HG02981 (cell line): ENCODE measurements at regions not wholly inside any gene's neighbourhood (a gene's known extent, or its start where the extent isn't known, plus 50 kb on each side); places are given as distances from the start of the nearest gene placed in this dataset.
"Not testable (repeated sequence)": the region's sequence is repeated elsewhere in the genome, so short reads cannot be mapped to it uniquely, and the experiment has no call there.

Source experiments
- ATAC-seq: cut with Tn5 transposase; IDR thresholded peaks from one replicate; pipeline ENCODE4 v1.9.1; 2021; ENCODE audit warnings: mild to moderate bottlenecking, moderate library complexity; ENCODE audit not compliant: unreplicated experiment

DNA sequence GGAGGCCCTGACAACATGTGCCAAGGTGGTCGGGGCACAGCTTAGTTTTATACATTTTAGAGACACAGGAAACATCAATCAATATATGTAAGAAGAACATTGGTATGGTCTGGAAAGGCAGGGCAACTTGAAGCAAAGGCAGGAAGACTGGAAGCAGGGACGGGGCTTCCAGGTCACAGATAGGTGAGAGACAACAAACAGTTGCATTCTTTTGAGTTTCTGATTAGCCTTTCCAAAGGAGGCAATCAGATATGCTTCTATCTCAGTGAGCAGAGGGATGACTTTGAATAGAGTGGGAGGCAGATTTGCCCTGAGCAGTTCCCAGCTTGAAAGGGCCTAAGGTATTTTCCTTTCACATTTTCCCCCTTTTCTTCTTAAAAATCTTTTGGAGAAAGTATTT is 311.0 kb upstream of the RGS17 start:
- no peak for ATAC-seq

DNA sequence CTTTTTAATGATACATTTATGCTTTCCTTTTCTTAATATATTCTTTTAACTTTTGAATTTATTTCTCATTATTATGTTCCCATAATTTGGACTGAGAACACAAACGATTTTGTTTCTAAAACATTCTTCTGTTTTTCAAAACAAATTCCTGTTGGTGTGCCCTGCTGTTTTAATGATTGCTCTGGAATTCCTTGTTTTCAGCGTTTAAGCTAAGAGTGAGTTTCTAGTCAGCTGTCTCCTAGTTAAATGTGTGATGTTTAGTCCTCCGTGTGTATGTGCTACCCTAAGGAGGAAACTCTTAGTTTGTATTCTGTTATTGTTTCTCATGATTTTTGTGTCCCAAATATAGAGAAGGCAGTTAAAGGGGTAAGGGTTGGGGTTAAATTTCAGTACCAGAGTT is 306.1 kb upstream of the RGS17 start:
- no peak for ATAC-seq

DNA sequence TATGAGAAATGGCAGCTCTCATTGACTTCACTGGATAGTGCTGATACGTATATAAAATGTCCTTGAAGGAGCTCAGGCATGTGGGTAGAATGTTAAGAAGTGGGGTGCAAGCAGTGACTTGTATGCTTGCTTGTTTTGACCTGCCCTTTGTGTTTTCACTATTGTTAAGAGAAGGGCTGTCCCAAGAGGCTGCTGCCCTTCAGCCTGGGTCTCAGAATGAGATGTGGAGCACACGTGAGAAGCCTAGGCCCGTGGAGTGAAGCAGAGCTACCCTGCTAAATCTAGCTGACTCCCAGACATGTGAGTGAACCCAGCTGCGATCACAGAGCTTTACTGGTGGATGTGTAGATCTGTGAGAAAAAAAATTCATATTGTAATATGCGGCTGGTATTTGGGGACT is 305.3 kb upstream of the RGS17 start:
- no peak for ATAC-seq

DNA sequence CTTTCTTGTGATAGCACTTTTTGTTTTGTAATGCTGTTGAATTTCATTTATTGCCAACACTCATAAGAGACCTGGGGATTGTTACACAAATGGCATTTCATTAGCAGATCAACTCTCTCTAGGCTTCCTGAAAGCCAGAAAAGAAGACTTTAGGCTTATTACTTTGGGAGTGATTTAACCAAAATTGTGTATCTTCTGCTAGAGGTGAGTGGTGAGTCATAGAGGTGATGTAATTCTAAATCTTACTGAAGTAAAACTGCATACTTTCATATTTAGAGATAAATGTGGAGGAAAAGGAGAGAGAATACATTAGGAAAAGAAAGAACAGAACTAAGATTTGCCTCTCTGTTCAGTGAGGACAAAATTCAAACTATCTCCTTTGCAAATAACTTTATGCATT is 304.7 kb upstream of the RGS17 start:
- ATAC-seq: no peak

DNA sequence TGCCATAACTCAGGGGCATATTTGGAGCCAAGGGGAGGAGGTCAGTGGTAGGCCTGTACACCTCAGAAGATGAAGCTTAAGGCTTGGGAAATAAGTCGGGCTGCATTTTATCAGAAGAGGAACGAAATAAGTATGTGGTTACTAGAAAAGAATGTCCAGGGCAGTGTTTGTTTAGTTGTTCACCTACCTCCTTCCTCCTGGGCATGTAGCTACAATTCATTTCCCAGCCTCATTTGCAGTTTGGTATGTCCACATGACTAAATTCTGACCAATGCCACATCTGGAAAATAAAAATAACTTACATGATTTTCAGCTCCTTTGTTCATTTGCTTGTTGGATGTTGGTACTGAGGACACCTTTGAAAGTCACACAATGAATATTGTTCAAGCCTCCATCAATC is 294.5 kb upstream of the RGS17 start:
- no peak for ATAC-seq

DNA sequence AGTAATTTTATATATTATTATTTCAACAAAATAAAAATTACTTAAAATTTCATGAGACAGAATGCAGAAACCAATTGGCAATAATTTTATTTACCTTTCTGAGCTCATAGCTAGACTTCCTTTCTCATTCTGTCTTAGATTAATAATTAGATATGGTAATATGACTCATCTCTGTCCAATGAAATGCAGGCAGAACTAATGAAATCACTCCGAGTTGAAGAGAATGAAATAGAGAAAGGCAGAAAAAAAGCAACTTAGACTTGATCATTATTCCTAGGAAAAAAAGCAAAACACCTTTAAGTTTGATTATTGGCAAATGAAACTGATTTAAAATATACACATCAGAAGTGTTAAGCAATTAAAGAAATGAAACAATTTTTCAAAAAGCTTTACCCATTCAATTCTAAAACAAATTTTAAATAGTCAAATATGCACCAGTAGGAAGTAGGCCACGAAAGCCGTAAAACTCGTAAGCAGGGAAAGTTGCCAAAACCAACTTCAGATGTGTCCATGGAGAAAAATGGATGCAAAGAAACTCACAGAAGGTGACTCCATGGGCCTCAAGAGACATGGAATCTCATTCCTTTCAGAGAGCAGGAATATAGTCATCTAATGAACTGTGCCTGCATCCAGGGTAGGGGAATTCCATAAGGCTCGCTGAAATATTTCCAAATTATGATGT is 293.8 kb upstream of the RGS17 start:
- no peak for ATAC-seq

DNA sequence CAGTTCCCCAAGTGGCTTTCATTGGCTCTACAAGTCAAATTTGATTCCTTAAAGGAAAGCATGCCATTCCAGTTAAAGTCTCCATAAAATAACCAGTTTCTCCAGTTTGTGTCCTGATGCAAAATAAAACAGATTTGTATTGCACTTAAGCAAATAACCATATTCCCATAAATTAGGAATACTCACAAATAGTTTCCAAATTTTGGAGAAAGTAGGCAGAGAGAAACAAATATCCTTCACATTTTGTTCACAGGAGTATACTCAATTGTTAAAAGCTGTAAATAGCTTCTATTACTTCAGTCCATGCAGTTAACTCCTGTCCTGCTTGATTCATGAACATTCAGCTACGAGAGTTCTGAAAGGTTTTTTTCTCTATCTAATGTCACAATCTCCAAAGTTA is 281.4 kb upstream of the RGS17 start:
- ATAC-seq: no peak

DNA sequence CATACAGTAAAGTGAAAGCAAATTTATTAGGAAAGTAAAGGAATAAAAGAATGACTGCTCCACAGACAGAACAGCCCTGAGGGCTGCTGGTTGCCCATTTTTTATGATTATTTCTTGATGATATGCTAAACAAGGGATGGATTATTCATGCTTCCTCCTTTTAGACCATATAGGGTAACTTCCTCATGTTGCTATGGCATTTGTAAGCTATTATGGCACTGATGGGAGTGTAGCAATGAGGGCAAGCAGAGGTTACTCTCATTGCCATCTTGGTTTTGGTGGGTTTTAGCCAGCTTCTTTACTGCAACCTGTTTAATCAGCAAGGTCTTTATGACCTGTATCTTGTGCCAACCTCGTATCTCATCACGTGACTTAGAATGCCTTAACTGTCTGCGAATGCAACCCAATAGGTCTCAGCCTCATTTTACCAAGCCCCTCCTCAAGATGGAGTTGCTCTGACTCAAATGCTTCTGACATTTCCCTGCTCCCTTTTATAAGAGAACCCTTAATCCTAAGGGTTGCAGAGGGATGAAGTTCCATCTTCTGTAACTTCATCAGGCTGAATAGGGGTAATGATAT is 280.1 kb upstream of the RGS17 start:
- ATAC-seq: no peak

DNA sequence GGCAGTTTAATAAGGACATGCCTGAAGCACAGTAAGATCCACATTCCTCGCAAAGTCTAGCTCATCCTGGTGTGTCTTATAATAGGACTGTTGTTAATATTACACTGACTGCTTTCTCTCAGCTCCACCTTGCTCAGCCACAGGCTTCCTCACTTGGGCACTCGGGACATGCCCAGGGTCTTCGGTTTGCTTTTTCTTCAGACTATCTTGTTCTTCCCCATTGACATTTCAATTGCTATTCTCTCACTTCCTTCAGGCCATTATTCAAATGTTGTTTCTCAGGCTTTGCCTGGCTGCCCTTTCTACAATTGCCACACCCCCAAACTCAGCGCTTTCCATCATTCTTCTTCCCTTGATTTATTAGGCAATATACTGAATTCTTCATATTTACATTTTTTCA is 274.8 kb upstream of the RGS17 start:
- no peak for ATAC-seq

DNA sequence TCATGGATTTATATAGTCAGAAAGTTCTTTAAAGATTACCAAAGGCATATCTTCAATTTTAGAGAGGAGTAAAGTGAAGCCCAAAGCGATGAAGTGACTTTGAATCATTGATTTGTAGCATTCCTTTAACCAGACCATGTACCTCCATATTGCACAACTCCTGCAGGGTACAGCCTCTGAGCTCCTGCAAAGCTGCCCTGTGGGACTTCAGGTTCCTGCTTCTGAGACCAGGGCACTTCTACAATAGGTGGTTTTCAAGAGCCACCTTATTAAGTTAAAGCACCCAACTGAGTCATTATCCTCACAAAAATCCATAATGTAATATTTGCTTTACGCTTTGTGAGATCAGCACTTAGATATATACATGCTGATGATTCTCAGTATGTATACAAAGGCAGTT is 270.7 kb upstream of the RGS17 start:
- ATAC-seq: no peak

DNA sequence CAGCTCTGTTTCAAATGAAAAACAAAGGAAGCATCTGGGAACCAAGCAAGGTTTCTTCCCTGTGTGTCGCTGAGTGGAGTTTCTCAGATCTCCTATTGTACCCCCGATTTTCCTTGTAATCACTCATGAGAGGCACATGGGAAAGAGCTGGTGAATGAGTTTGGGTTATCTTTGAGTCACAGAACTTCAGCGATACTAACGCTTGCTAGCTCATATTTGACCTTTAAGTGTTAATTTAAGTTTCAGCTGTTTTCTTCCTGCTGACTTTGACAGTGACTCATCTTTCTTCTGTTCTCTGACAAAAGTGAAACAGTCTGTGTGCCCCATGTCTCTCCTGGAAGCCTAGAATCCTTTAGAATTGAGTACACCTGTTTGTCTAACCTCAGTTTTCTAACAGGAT is 261.1 kb upstream of the RGS17 start:
- ATAC-seq: no peak

DNA sequence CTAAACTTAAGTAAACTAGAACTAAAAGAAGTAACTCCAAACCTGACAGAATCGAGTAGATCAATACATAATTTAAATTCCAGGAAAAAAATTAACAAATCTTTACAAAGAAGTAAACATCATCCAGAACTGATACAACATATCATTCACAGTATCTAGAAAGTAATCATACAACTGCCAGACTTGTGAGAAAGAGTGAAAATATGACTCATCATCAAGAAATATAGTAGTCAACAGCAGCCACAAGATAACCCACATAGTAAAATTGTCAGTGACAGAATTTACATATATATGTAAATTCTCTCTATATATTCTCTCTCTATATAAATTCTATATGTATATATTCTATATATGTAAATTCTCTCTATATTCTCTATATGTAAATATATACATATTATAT is 242.8 kb upstream of the RGS17 start:
- ATAC-seq: no peak

DNA sequence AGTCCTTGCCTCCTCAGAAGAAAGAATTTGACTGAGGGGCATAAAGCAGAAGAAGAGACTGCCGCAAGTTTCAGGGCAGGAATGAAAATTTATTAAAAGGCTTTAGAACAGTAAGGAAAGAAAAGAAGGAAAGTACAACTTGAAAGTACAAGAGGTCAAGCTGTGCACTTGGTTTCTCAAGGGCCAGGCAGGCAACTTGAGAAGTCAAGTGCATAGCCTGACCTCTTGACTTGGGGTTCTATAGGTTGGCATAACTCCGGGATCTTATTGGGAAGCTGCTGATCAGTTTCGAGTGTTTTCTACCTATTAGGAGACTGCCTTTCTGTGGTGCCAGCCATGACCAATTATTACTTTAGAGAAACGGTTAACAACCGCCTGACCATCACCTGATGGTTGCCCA is 237.0 kb upstream of the RGS17 start:
- no peak for ATAC-seq

DNA sequence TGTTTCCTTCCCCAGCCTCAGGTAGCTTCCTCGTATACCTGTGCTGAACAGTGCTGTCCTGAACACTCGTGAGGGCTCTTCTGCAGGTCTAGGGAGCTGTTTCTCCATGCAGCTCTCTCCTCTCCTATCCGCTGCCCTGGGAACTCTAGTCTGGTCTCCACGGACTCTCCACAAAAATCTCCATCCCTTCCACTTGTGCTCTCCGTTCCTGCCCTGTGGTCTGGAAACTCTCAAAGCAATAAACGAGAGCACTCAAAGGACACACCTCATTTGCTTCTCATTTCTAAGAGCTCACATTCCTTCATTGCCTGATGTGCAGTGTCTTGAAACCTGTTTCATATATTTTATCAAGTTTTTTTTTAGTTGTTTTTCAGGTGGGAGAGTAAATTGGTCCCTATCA is 235.9 kb upstream of the RGS17 start:
- no peak for ATAC-seq

DNA sequence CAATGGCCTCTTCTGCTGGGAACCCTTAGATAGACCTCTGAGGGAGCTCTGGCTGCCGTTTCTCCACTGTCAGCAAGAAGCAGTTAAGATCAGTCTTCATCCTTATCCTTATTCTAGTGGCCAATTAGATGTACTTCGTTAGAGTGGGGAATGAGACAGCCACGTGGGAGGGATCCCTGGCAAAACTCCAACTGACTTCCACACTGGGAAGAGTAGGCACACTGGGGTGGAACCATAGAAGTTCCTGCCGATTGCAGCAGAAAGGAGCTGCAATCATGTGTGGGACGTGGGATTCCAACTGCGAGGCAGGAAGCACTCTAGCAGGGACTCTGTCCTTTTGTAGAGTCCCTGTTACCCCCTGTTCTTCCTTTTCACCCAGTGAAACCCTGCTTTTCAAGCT is 226.3 kb upstream of the RGS17 start:
- no peak for ATAC-seq

DNA sequence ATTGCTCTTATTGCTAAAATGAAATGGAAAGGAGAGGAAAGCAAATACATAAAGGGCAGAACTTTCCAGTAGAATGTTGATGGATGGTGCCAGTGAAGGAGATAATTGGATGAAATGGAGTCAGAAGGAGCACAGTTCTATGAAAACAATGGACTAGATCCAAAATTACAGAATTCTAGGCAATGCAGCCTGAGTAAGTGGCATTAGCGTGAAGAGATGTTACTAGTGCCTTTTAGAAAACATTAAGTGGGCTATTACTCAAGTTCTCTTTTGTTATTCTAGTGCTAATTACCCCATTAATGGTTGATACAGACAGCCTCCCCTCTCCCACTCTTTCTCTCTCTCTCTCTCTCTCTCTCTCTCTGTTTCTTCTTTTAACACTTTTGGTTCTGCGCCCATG is 209.5 kb upstream of the RGS17 start:
- ATAC-seq: no peak

DNA sequence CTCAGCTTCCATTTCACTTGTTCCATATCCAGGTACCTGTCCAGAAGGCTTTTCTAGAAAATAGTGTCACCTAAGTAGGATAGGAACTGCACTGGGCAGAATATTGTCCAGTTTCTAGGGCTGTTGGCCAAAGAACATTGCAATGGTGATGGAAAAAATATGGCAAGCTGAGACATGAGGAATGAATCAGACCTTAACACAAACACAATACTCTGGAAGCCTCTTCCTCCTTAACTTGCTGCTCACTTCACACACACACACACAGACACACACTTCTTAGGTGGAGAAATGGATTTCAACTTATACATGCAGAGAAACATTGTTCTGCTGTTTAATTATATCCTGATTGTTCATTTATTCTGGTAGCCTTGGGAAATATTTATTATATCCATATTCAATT is 203.0 kb upstream of the RGS17 start:
- ATAC-seq: no peak

DNA sequence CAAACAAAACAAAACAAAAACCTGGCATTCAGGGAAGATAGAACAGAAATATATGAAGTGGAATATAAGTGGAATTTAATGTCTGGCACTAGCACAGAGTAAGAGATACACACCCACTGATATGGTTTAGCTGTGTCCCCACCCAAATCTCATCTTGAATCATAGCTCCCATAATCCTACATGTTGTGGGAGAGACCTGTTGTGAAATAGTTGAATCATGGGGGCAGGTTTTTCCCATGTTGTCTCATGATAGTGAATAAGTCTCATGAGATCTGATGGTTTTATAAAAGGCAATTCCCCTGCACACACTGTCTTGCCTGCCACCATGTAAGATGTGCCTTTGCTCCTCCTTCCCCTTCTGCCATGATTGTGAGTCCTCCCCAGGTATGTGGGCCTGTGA is 200.1 kb upstream of the RGS17 start:
- ATAC-seq: not testable (repeated sequence)

DNA sequence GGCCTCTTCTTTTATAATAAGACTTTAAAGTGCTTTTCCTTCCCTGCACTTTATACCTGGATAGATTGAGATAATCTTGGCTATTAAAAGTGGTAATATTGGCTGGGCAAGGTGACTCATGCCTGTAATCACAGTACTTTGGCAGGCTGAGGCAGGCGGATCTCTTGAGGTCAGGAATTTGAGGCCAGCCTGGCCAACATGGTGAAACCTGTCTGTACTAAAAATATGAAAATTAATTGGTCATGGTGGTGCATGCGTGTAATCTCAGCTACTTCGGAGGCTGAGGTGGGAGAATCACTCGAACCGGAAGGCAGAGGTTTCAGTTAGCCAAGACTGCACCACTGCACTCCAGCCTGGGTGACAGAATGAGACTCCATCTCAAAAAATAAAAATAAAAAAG is 197.1 kb upstream of the RGS17 start:
- no peak for ATAC-seq

DNA sequence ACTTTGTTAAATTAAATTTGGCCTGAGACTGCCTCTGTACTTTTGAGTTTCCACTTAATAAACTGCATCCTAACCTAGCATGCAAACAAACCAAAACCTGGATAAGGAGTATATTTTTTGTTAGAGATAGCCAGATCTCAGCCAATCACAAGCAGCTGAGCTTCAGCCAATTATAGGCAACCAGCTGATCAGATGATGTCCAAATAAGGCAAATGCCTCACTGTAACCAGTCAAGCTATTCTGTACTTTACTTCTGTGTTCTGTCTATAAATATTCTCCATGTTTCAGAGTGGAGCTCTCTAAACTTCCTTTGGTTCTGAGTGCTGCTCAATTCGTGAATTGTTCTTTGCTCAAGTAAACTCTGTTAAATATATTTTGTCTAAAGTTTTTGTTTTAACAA is 194.6 kb upstream of the RGS17 start:
- ATAC-seq: no peak

DNA sequence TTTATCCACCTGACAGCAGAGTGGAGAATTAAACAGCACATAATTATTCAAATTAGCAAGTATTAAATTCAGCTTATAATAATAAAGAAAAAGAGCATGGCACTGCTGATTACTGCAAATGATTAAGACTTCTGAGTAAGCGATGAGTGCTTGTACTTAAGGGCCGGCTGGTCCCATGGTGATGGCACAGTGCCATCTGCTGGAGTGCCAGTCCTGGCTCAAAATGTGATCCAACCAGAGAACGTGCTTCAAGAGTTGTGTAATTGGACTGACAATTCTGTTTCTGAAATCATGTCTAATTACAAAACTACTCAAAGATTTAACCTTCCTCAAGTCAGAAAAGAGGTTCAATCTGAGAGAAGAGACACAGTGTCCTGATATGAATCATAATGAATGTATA is 181.6 kb upstream of the RGS17 start:
- no peak for ATAC-seq

DNA sequence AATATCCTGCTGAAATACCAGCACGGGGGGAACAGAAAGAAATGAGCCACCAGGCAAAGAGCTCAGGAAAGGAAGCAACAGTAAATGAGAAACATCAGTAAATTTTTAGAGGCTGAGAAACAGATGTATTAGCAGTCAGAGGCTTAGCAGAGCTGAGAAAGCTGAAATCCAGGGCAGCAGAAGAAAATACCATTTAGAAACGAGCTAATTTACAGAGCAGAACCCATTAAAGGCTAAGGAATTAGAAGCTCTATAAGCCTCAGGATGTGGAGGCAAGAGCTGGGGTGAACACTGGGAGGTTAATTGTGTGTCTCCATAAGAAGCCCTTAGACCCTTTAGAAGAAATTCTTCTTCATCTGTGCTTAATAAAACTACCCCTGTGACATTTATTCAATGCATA is 178.6 kb upstream of the RGS17 start:
- ATAC-seq: no peak

DNA sequence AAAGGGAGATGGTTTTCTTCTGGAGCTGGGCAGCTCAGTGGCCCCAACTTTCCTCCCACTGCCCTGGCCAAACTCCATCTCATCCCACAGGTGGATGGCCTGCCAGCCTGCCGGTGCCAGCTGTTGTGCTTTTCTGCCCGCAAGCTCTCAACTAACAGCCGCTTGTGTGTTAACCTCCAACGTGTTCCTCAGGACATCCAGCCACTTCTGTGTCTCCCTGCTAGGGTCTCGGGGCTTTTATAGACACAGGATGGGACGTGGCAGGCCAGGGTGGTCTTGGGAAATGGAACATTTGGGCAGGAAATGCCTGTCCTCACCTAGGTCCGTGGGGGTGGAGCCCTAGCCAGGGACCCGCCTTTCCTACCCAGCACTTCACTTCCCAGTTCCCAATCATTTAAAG is 171.1 kb upstream of the RGS17 start:
- ATAC-seq: no peak
